OCI-LY7 (cell line): ENCODE measurements at regions not wholly inside any gene's neighbourhood (a gene's known extent, or its start where the extent isn't known, plus 50 kb on each side); places are given as distances from the start of the nearest gene placed in this dataset.

ENCODE experiments used
- BruUV-seq: library from RNA; stranded (reverse); fragments of 400-500 nt; replicated peaks from 2 replicates; lab custom pipeline; 2021; lab: Mats Ljungman, UMichigan
- CTCF ChIA-PET: fragments of 300-600 bp; sonication (Branson Sonifier 250); formaldehyde crosslinking; loops from one replicate; lab custom pipeline; 2022; ENCODE audit warnings: antibody characterized with exemption; ENCODE audit not compliant: unreplicated experiment; lab: Charles Lee
- POLR2A ChIA-PET: fragments of 300-600 bp; sonication (Branson Sonifier 250); formaldehyde crosslinking; loops from one replicate; lab custom pipeline; 2022; ENCODE audit warnings: antibody characterized with exemption; lab: Charles Lee
- DNase-seq: peaks from one replicate; pipeline ENCODE4 v3.0.0-alpha.2; 2015; ENCODE audit warnings: low spot score
- H2AFZ ChIP-seq: fragments of 200-600 bp; sonication (generic), shearing (Covaris generic); 2 replicates; pipeline ENCODE4 v1.6.1; 2014; ENCODE audit warnings: mild to moderate bottlenecking, antibody characterized with exemption, low read length, moderate library complexity
- H3K27ac ChIP-seq: fragments of 200-600 bp; sonication (generic); 2 replicates; pipeline ENCODE4 v1.5.1; 2014; ENCODE audit warnings: mixed run types, low read depth, mild to moderate bottlenecking, moderate library complexity, low read length, inconsistent platforms; ENCODE audit not compliant: poor library complexity, severe bottlenecking
- H3K36me3 ChIP-seq: fragments of 200-600 bp; sonication (generic); 2 replicates; pipeline ENCODE4 v1.6.1; 2014; ENCODE audit warnings: mild to moderate bottlenecking, antibody characterized with exemption, low read length, moderate library complexity, mixed read lengths; ENCODE audit not compliant: insufficient read depth
- H3K4me1 ChIP-seq: fragments of 200-600 bp; sonication (generic); 2 replicates; pipeline ENCODE4 v1.5.1; 2014; ENCODE audit warnings: mild to moderate bottlenecking, low read length; ENCODE audit not compliant: insufficient read depth, poor library complexity, severe bottlenecking
- H3K4me2 ChIP-seq: fragments of 200-600 bp; sonication (generic); 2 replicates; pipeline ENCODE4 v1.6.1; 2014; ENCODE audit warnings: mild to moderate bottlenecking, low read length
- H3K4me3 ChIP-seq: fragments of 200-600 bp; sonication (generic); 2 replicates; pipeline ENCODE4 v1.5.1; 2014; ENCODE audit warnings: mild to moderate bottlenecking, low read depth, low read length; ENCODE audit not compliant: poor library complexity, severe bottlenecking
- H3K79me2 ChIP-seq: fragments of 200-600 bp; sonication (generic); 2 replicates; pipeline ENCODE4 v1.6.1; 2016; ENCODE audit warnings: low read depth, mild to moderate bottlenecking, low read length, moderate library complexity, mixed read lengths; ENCODE audit not compliant: insufficient read depth
- H3K9me2 ChIP-seq: fragments of 200-600 bp; sonication (generic); 2 replicates; pipeline ENCODE4 v1.6.1; 2016; ENCODE audit warnings: mild to moderate bottlenecking, low read length, mixed read lengths; ENCODE audit not compliant: insufficient read depth
- H3K9me3 ChIP-seq: fragments of 200-600 bp; sonication (generic); 2 replicates; pipeline ENCODE4 v1.6.1; 2014; ENCODE audit warnings: mild to moderate bottlenecking, mixed run types, low read length, mixed read lengths
- H4K20me1 ChIP-seq: fragments of 200-600 bp; sonication (generic); 2 replicates; pipeline ENCODE4 v1.6.1; 2014; ENCODE audit warnings: mild to moderate bottlenecking, antibody characterized with exemption, low read length, moderate library complexity, mixed read lengths; ENCODE audit not compliant: insufficient read depth
- EZH2phosphoT487 ChIP-seq: fragments of 200-600 bp; sonication (generic); IDR thresholded peaks from 2 replicates; pipeline ENCODE4 v1.6.1; 2018; ENCODE audit warnings: low read depth, borderline replicate concordance, mild to moderate bottlenecking, mixed run types, antibody characterized with exemption, low read length, moderate library complexity, mixed read lengths
- intact Hi-C: fragments of 100-400 bp; cut with micrococcal nuclease; formaldehyde crosslinking; loops from one replicate; pipeline ENCODE4 v1.10.0; 2022; ENCODE audit not compliant: unreplicated experiment
- TF ChIP-seq, protein P1 (sequence below): fragments of 200-600 bp; sonication (generic); conservative IDR thresholded peaks from 2 replicates; pipeline ENCODE4 v1.5.1; 2014; ENCODE audit warnings: mild to moderate bottlenecking, antibody characterized with exemption, low read length, moderate library complexity, mixed read lengths

DNA sequence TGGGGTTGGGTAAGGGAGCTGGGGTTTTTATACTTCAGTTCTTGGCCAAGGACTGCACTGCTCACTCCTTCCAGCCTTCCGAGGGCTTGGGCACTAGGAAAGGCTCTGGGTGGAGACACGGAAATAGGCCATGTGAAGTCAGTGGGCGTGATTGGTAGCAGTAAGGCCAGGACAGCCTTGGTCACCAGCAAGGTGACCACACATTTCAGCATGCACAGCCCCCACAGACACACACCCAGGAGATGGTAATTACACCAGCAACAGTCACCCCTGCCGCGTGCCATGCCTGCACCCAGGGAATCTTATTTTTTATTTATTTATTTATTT is 252.5 kb downstream of the SEC14L1 start:
- Histone ChIP-seq H4K20me1 (no peaks in the 10 kb centered on the region), H3K27ac (no peak overlapping the region), H3K9me3 (no peaks in the 10 kb centered on the region), H3K4me1 (peaks cover 25% of the 10 kb centered on the region), H3K4me2 (no peak overlapping the region), H3K4me3 (no peak overlapping the region), H3K9me2 (no peaks in the 10 kb centered on the region), H3K36me3 (no peaks in the 10 kb centered on the region), H3K79me2 (no peaks in the 10 kb centered on the region), H2AFZ (no peak overlapping the region)
- TF ChIP-seq EZH2phosphoT487: no peak
- TF ChIP-seq, protein P1, sequence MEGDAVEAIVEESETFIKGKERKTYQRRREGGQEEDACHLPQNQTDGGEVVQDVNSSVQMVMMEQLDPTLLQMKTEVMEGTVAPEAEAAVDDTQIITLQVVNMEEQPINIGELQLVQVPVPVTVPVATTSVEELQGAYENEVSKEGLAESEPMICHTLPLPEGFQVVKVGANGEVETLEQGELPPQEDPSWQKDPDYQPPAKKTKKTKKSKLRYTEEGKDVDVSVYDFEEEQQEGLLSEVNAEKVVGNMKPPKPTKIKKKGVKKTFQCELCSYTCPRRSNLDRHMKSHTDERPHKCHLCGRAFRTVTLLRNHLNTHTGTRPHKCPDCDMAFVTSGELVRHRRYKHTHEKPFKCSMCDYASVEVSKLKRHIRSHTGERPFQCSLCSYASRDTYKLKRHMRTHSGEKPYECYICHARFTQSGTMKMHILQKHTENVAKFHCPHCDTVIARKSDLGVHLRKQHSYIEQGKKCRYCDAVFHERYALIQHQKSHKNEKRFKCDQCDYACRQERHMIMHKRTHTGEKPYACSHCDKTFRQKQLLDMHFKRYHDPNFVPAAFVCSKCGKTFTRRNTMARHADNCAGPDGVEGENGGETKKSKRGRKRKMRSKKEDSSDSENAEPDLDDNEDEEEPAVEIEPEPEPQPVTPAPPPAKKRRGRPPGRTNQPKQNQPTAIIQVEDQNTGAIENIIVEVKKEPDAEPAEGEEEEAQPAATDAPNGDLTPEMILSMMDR: no peak
- ChIA-PET CTCF (no interaction called here), POLR2A (no interaction called here)
- intact Hi-C loops: no loop called here
- BruUV-seq: no TSS peak
- no peak for DNase-seq

DNA sequence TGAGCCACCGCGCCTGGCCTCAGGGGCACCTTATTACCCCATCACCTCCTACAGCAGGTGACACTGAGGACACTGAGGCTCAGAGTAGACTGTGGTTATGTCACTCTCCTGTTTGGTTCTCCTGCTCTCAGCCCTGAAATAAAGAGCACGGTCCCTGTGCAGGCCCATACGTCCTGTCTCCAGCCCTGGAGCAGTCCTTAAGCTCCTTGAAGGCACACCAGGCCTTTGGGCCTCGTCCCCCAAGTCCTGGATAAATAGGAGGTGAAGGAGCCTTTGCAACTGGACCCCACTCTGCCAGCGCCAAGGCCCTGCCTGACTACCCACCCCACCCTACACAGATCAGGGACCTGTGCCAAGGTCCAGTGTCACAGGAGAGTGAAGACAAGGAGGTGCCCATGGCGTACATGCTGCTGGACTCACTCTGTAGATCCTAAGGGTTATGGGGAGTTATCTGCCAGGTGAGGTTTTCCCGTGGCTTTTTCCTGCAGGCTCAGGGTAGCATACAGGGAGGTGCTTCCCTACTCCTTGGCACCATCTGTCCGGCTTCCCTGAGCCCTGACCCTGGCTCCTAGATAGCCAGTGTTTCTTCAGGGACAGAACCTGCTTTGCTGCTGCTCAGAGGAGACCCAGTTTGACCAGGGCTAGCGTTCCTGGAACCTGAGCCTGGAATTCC is 253.2 kb downstream of the SEC14L1 start:
- POLR2A ChIA-PET: no interaction called here
- Histone ChIP-seq H3K79me2 (no peaks in the 10 kb centered on the region), H3K27ac (no peak overlapping the region)

More for the DNA sequence above, 253.2 kb downstream of the SEC14L1 start:
- Histone ChIP-seq H4K20me1 (no peaks in the 10 kb centered on the region), H3K9me2 (no peaks in the 10 kb centered on the region), H3K4me2 (no peak overlapping the region), H3K4me1 (peaks cover 20% of the 10 kb centered on the region), H3K4me3 (no peak overlapping the region), H2AFZ (no peak overlapping the region), H3K36me3 (no peaks in the 10 kb centered on the region), H3K9me3 (no peaks in the 10 kb centered on the region)
- intact Hi-C loops: no loop called here
- no peak for DNase-seq
- TF ChIP-seq, protein P1: no peak
- TF ChIP-seq EZH2phosphoT487: no peak
- no TSS peak for BruUV-seq
- CTCF ChIA-PET: no interaction called here
